ENCODE measurements at regions not wholly inside any gene's neighbourhood (a gene's known extent, or its start where the extent isn't known, plus 50 kb on each side); places are given as distances from the start of the nearest gene placed in this dataset.
"Not testable (repeated sequence)": the region's sequence is repeated elsewhere in the genome, so short reads cannot be mapped to it uniquely, and the experiment has no call there.

DNA sequence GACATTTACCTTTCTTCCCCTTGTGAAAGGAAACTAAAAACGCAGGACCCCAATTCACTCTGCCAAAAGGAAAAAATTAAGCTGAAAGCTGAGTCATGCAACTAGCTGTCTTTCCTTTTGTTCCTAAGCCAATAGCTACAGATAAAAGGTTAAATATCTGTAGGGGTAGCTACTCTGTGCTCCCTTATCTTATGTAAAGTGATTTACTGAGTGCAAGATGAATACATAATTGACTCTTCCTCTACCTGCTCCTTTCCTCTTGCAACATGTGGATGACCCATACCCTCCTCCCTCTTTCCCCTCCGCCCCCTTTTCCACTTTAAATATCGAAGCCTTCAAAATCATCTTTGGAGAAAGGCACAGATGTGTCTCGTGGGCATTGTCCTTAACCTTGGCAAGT, 68.0 kb upstream of the ZNF157 start:
- Histone ChIP-seq H3K4me3 (no peak overlapping the region), H3K27me3 (no peaks in the 10 kb centered on the region), H3K36me3 (no peaks in the 10 kb centered on the region), H3K27ac (no peak overlapping the region), H3K4me1 (no peaks in the 10 kb centered on the region), H3K9me3 (no peaks in the 10 kb centered on the region)
- intact Hi-C loops (cut with DNase I; ENCODE audit: low total_unique reads): no loop called here
- no peak for TF ChIP-seq POLR2A (IDR thresholded peaks at IDR 0.05)
- TF ChIP-seq, protein P1, sequence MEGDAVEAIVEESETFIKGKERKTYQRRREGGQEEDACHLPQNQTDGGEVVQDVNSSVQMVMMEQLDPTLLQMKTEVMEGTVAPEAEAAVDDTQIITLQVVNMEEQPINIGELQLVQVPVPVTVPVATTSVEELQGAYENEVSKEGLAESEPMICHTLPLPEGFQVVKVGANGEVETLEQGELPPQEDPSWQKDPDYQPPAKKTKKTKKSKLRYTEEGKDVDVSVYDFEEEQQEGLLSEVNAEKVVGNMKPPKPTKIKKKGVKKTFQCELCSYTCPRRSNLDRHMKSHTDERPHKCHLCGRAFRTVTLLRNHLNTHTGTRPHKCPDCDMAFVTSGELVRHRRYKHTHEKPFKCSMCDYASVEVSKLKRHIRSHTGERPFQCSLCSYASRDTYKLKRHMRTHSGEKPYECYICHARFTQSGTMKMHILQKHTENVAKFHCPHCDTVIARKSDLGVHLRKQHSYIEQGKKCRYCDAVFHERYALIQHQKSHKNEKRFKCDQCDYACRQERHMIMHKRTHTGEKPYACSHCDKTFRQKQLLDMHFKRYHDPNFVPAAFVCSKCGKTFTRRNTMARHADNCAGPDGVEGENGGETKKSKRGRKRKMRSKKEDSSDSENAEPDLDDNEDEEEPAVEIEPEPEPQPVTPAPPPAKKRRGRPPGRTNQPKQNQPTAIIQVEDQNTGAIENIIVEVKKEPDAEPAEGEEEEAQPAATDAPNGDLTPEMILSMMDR (IDR thresholded peaks at IDR 0.05): no peak
- DNase-seq: no peak

DNA sequence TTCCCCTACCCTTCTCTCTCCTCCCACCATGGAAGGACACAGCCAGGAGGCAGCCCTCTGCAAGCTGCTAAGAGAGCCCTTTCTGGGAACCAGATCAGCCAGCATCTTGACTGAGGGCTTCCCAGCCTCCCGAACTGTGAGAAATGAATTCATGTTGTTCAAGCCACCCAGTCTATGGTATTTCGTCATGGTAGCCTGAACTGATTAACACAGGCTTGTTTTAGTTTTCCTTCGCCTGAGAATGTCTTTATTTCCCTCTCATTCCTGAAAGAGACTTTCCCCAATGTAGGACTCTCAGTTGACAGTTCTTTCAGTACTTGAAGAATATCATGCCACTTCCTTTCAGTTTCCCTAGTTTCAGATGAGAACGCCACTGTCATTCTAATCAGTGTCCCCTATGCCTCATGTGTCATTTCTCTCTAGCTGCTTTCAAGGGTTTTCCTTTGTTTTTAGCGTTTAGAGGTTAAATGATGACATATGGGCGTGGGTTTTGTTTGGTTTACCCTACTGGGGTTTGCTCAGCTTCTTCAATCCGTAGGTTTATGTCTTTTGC, 63.8 kb upstream of the ZNF157 start:
- H3K27ac ChIP-seq; H3K27me3 ChIP-seq; H3K4me1 ChIP-seq; H3K36me3 ChIP-seq; DNase-seq; intact Hi-C loops (cut with DNase I; ENCODE audit: low total_unique reads); H3K9me3 ChIP-seq; H3K4me3 ChIP-seq: not testable (repeated sequence)

DNA sequence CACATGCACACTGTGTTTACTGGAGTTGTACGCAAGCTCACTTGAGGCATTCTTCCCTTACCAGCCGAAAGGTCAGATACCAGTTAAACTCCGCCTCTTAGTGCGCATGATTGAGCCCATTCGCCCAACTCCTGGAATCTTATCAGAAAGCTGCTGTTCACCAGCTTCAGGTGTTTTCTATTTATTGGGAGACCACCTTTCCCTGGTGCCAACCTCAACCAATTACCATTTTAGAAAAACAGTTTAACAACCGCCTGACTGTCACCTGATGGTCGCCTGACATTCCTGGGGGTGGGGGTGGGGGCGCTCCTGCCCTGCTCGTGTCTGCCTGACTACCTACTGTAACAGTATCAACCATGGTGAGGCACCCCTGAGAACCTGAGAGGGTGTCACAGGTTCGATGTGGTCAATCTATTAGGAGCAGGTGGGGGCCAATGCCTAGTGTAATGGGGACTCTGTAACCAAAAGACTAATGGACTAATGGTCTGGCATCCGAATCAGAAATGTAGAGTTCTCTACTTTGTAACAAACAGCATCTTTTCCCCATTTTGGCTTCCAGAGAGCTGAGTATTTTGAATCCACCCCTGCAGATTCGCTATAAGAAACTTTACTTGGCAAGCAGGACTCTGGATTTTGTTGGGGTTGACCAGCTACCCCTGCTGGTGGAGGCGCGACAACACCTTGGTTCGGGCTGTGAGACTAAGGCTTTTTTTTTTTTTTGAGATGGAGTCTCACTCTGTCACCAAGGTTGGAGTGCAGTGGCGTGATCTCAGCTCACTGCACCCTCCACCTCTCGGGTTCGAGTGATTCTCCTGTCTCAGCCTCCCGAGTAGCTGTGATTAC, 58.2 kb upstream of the ZNF157 start:
- peak; percentile 55 to 62 for DNase-seq
- Histone ChIP-seq H3K27me3 (no peaks in the 10 kb centered on the region), H3K4me3 (no peak overlapping the region), H3K9me3 (no peaks in the 10 kb centered on the region), H3K36me3 (no peaks in the 10 kb centered on the region), H3K27ac (no peak overlapping the region), H3K4me1 (no peaks in the 10 kb centered on the region)
- TF ChIP-seq, protein P1 (IDR thresholded peaks at IDR 0.05): peak; percentile 22 to 52 (median 41)
- TF ChIP-seq POLR2A (IDR thresholded peaks at IDR 0.05): no peak
- intact Hi-C loops (cut with DNase I; ENCODE audit: low total_unique reads): no loop called here

DNA sequence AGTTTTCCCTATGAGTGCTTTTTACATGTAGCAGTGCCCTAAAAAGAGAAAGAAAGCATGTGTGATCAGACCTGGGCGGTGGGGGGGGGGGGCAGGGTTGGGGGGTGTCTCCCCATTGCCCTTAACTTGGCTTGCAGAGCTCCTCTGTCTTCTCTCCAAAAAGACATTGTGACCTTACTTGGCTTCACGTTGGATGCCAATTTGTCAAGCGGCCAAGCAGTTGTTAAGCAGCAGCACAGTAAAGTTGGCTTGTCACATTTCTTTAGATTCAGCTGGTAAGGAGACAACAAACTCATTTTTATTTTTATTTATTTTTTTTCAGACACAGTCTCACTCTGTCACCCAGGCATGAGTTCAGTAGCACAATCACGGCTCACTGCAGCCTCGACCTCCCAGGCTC, 57.3 kb upstream of the ZNF157 start:
- intact Hi-C loops (cut with DNase I; ENCODE audit: low total_unique reads): no loop called here
- DNase-seq: peak in 1 of 2 donors; percentile 20
- no peaks in the 10 kb centered on the region for H3K27me3 ChIP-seq
- no peak overlapping the region for H3K27ac ChIP-seq
- no peaks in the 10 kb centered on the region for H3K36me3 ChIP-seq
- H3K4me3 ChIP-seq: no peak overlapping the region
- TF ChIP-seq, protein P1 (IDR thresholded peaks at IDR 0.05): no peak
- TF ChIP-seq POLR2A (IDR thresholded peaks at IDR 0.05): no peak
- no peaks in the 10 kb centered on the region for H3K4me1 ChIP-seq
- H3K9me3 ChIP-seq: no peaks in the 10 kb centered on the region

DNA sequence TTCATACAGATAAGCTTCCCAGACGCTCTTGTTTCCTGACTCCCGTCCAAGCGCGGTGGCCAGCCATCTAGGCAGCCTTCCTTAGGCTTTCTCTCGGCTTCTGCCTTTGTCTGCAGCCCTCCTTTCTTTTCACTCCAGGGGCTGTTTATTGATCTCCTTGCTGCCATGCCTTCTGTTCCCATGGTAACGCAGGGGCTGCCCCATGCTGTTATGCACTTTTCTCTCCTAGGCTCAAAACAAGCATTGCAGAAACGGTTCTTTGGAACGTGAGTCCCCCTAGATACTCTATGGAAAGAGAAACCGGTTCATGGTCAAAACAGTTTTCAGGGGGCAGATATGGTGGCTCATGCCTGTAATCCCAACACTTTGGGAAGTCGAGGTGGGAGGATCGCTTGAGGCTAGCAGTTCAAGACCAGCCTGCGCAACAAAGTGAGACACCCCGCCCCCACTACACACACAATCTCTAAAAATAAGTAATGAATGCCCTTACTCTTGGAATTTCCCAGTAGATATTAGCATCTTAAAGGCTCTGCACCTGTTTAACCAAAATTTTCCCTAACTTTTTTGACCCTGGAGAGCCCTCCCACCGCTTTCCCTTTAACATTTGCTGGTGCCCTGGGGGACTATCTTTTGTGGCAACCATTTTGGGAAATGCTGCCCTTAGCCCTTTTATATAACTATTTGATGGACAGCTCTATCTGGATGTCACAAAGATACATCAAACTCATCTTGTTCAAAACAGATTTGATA, 53.9 kb upstream of the ZNF157 start:
- no peak for DNase-seq
- Histone ChIP-seq H3K27ac (no peak overlapping the region), H3K36me3 (no peaks in the 10 kb centered on the region), H3K4me3 (no peak overlapping the region), H3K9me3 (no peaks in the 10 kb centered on the region), H3K4me1 (no peaks in the 10 kb centered on the region), H3K27me3 (no peaks in the 10 kb centered on the region)
- no peak for TF ChIP-seq POLR2A (IDR thresholded peaks at IDR 0.05)
- TF ChIP-seq, protein P1 (IDR thresholded peaks at IDR 0.05): no peak
- intact Hi-C loops (cut with DNase I; ENCODE audit: low total_unique reads): no loop called here

All from uterus (tissue), 3 donors.